ENCODE measurements at regions not wholly inside any gene's neighbourhood (a gene's known extent, or its start where the extent isn't known, plus 50 kb on each side); places are given as distances from the start of the nearest gene placed in this dataset.

- TF ChIP-seq GATA2 (IDR thresholded peaks at IDR 0.05; ENCODE audit: low read depth, low read length) (no peak), GATA3 (IDR thresholded peaks at IDR 0.05; ENCODE audit: low read depth, low read length) (no peak)
Observed at GRCh38 chr17:79138826-79139225, 64.2 kb downstream of the ENGASE start.

All from SH-SY5Y (cell line).